ENCODE measurements at regions not wholly inside any gene's neighbourhood (a gene's known extent, or its start where the extent isn't known, plus 50 kb on each side); places are given as distances from the start of the nearest gene placed in this dataset.

- H3K4me1 Mint-ChIP-seq: no peaks in the 10 kb centered on the region
- CTCF ChIA-PET (ENCODE audit: partially characterized antibody): no interaction called here
- H3K9me3 Mint-ChIP-seq: peaks cover 0 to 9% (median under 1%) of the 10 kb centered on the region in 8 donors
- H3K27ac Mint-ChIP-seq: no peak overlapping the region
- H3K36me3 ChIP-seq (ENCODE audit: insufficient read depth, low read length): no peaks in the 10 kb centered on the region
- no peak overlapping the region for H3K4me3 ChIP-seq (ENCODE audit: low read length in 2 of 2)
- intact Hi-C loops (cut with micrococcal nuclease): no loop called here
- no peak overlapping the region for H3K4me3 Mint-ChIP-seq
- POLR2A ChIA-PET (ENCODE audit: partially characterized antibody): no interaction called here
- H3K9me3 ChIP-seq (ENCODE audit: control insufficient read depth in 1 of 2, low read length in 2 of 2): no peaks in the 10 kb centered on the region
- no peaks in the 10 kb centered on the region for H3K4me1 ChIP-seq (ENCODE audit: insufficient read depth, low read length)
- no peak for DNase-seq
- peaks cover 0 to 2% of the 10 kb centered on the region in 2 donors for H3K27me3 Mint-ChIP-seq
- H3K27me3 ChIP-seq (ENCODE audit: insufficient read depth, low read length): no peaks in the 10 kb centered on the region
- no peaks in the 10 kb centered on the region for H3K36me3 Mint-ChIP-seq
- H3K27ac ChIP-seq (ENCODE audit: low read depth, low read length): no peak overlapping the region
Measured at GRCh38 chr12:30144777-30145683, 361.3 kb upstream of the TMTC1 start.

- Mint-ChIP-seq H3K27me3 (no peaks in the 10 kb centered on the region), H3K36me3 (no peaks in the 10 kb centered on the region), H3K9me3 (peaks cover 0 to 4% (median under 1%) of the 10 kb centered on the region in 8 donors), H3K4me3 (no peak overlapping the region), H3K4me1 (no peaks in the 10 kb centered on the region), H3K27ac (no peak overlapping the region)
- H3K4me1 ChIP-seq (ENCODE audit: insufficient read depth, low read length): no peaks in the 10 kb centered on the region
- no peaks in the 10 kb centered on the region for H3K36me3 ChIP-seq (ENCODE audit: insufficient read depth, low read length)
- DNase-seq: no peak
- ChIA-PET POLR2A (ENCODE audit: partially characterized antibody) (no interaction called here), CTCF (ENCODE audit: partially characterized antibody) (no interaction called here)
- H3K27me3 ChIP-seq (ENCODE audit: insufficient read depth, low read length): no peaks in the 10 kb centered on the region
- H3K4me3 ChIP-seq (ENCODE audit: low read length in 2 of 2): no peak overlapping the region
- intact Hi-C loops (cut with micrococcal nuclease): no loop called here
- H3K27ac ChIP-seq (ENCODE audit: low read depth, low read length): no peak overlapping the region
- H3K9me3 ChIP-seq (ENCODE audit: control insufficient read depth in 1 of 2, low read length in 2 of 2): no peaks in the 10 kb centered on the region
Measured at GRCh38 chr12:30142301-30142700, 358.6 kb upstream of the TMTC1 start.

- Mint-ChIP-seq H3K4me1 (no peaks in the 10 kb centered on the region), H3K4me3 (no peak overlapping the region), H3K27me3 (no peaks in the 10 kb centered on the region), H3K9me3 (peaks cover 0 to 4% (median under 1%) of the 10 kb centered on the region in 8 donors), H3K36me3 (no peaks in the 10 kb centered on the region), H3K27ac (no peak overlapping the region)
- intact Hi-C loops (cut with micrococcal nuclease): no loop called here
- ChIA-PET CTCF (ENCODE audit: partially characterized antibody) (no interaction called here), POLR2A (ENCODE audit: partially characterized antibody) (no interaction called here)
- H3K9me3 ChIP-seq (ENCODE audit: control insufficient read depth in 1 of 2, low read length in 2 of 2): no peaks in the 10 kb centered on the region
- no peak overlapping the region for H3K27ac ChIP-seq (ENCODE audit: low read depth, low read length)
- H3K4me3 ChIP-seq (ENCODE audit: low read length in 2 of 2): no peak overlapping the region
- no peak for DNase-seq
- no peaks in the 10 kb centered on the region for H3K27me3 ChIP-seq (ENCODE audit: insufficient read depth, low read length)
- H3K4me1 ChIP-seq (ENCODE audit: insufficient read depth, low read length): no peaks in the 10 kb centered on the region
- no peaks in the 10 kb centered on the region for H3K36me3 ChIP-seq (ENCODE audit: insufficient read depth, low read length)
Measured at GRCh38 chr12:30138483-30138882, 354.7 kb upstream of the TMTC1 start.

DNA sequence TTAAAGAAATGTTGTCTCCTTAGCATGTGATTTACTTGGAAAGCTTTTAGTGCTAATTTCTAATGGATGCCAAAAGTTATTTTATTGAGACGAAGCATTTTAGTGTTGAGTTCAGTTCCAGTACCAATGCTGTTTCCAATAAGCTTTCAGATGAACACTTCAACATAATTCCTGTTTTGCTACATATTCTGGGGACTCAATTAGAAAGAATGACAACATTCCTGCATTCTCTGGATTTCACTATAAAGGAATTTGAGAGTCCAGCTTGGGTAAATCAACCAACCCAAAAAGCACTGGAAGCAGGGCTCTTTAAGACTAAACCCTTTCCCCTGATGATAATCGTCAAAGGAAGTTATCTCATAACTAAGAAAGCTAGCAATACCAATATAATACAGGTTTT, 353.0 kb upstream of the TMTC1 start:
- DNase-seq: no peak
- Histone ChIP-seq H3K36me3 (ENCODE audit: insufficient read depth, low read length) (no peaks in the 10 kb centered on the region), H3K4me1 (ENCODE audit: insufficient read depth, low read length) (no peaks in the 10 kb centered on the region), H3K4me3 (ENCODE audit: low read length in 2 of 2) (no peak overlapping the region), H3K9me3 (ENCODE audit: control insufficient read depth in 1 of 2, low read length in 2 of 2) (no peaks in the 10 kb centered on the region), H3K27me3 (ENCODE audit: insufficient read depth, low read length) (no peaks in the 10 kb centered on the region), H3K27ac (ENCODE audit: low read depth, low read length) (no peak overlapping the region)
- peaks cover 0 to 11% (median 4%) of the 10 kb centered on the region in 8 donors for H3K9me3 Mint-ChIP-seq
- no peaks in the 10 kb centered on the region for H3K36me3 Mint-ChIP-seq
- ChIA-PET CTCF (ENCODE audit: partially characterized antibody) (no interaction called here), POLR2A (ENCODE audit: partially characterized antibody) (no interaction called here)
- intact Hi-C loops (cut with micrococcal nuclease): no loop called here
- no peak overlapping the region for H3K27ac Mint-ChIP-seq
- no peaks in the 10 kb centered on the region for H3K27me3 Mint-ChIP-seq
- H3K4me3 Mint-ChIP-seq: no peak overlapping the region
- H3K4me1 Mint-ChIP-seq: no peaks in the 10 kb centered on the region

GRCh38 chr12:30135776-30136175, 352.0 kb upstream of the TMTC1 start:
- H3K4me3 Mint-ChIP-seq: no peak overlapping the region
- Histone ChIP-seq H3K9me3 (ENCODE audit: control insufficient read depth in 1 of 2, low read length in 2 of 2) (no peaks in the 10 kb centered on the region), H3K27ac (ENCODE audit: low read depth, low read length) (no peak overlapping the region), H3K4me1 (ENCODE audit: insufficient read depth, low read length) (no peaks in the 10 kb centered on the region), H3K27me3 (ENCODE audit: insufficient read depth, low read length) (no peaks in the 10 kb centered on the region), H3K36me3 (ENCODE audit: insufficient read depth, low read length) (no peaks in the 10 kb centered on the region), H3K4me3 (ENCODE audit: low read length in 2 of 2) (no peak overlapping the region)
- DNase-seq: no peak
- CTCF ChIA-PET (ENCODE audit: partially characterized antibody): no interaction called here
- intact Hi-C loops (cut with micrococcal nuclease): no loop called here
- no peaks in the 10 kb centered on the region for H3K36me3 Mint-ChIP-seq
- no peaks in the 10 kb centered on the region for H3K27me3 Mint-ChIP-seq
- POLR2A ChIA-PET (ENCODE audit: partially characterized antibody): no interaction called here
- no peaks in the 10 kb centered on the region for H3K4me1 Mint-ChIP-seq
- H3K27ac Mint-ChIP-seq: no peak overlapping the region
- H3K9me3 Mint-ChIP-seq: peaks cover 0 to 11% (median 4%) of the 10 kb centered on the region in 8 donors

DNA sequence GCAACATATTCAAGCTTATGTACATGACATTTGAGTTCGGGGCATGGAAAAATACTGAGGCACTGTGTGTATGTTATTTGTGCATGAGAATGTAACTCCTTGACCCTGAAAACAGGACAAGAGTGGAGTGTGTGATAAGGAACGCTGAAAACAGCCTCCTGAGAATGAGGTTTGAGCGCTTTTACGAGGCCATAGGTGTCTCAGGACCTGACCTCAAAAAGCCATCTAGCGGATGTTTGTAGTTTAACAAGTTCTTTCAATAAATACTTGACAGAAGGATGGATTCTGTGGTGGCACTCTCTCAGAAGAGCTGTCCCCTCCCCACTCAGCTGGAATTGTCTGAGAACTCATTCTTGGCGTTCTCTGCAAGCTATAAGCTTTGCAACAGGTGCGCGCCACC, 350.5 kb upstream of the TMTC1 start:
- peaks cover 0 to 7% (median 4%) of the 10 kb centered on the region in 8 donors for H3K9me3 Mint-ChIP-seq
- H3K27me3 Mint-ChIP-seq: no peaks in the 10 kb centered on the region
- no peaks in the 10 kb centered on the region for H3K4me1 Mint-ChIP-seq
- Histone ChIP-seq H3K9me3 (ENCODE audit: control insufficient read depth in 1 of 2, low read length in 2 of 2) (no peaks in the 10 kb centered on the region), H3K27me3 (ENCODE audit: insufficient read depth, low read length) (no peaks in the 10 kb centered on the region), H3K27ac (ENCODE audit: low read depth, low read length) (no peak overlapping the region), H3K4me3 (ENCODE audit: low read length in 2 of 2) (no peak overlapping the region), H3K4me1 (ENCODE audit: insufficient read depth, low read length) (no peaks in the 10 kb centered on the region), H3K36me3 (ENCODE audit: insufficient read depth, low read length) (no peaks in the 10 kb centered on the region)
- POLR2A ChIA-PET (ENCODE audit: partially characterized antibody): no interaction called here
- no peaks in the 10 kb centered on the region for H3K36me3 Mint-ChIP-seq
- no peak overlapping the region for H3K27ac Mint-ChIP-seq
- H3K4me3 Mint-ChIP-seq: no peak overlapping the region
- CTCF ChIA-PET (ENCODE audit: partially characterized antibody): no interaction called here
- intact Hi-C loops (cut with micrococcal nuclease): no loop called here
- DNase-seq: no peak

- ChIA-PET POLR2A (ENCODE audit: partially characterized antibody) (no interaction called here), CTCF (ENCODE audit: partially characterized antibody) (no interaction called here)
- H3K4me3 ChIP-seq (ENCODE audit: low read length in 2 of 2): no peak overlapping the region
- no peak overlapping the region for H3K27ac ChIP-seq (ENCODE audit: low read depth, low read length)
- H3K9me3 Mint-ChIP-seq: peaks cover 0 to 4% (median 2%) of the 10 kb centered on the region in 8 donors
- no peaks in the 10 kb centered on the region for H3K9me3 ChIP-seq (ENCODE audit: control insufficient read depth in 1 of 2, low read length in 2 of 2)
- no peaks in the 10 kb centered on the region for H3K4me1 ChIP-seq (ENCODE audit: insufficient read depth, low read length)
- intact Hi-C loops (cut with micrococcal nuclease): no loop called here
- DNase-seq: no peak
- no peaks in the 10 kb centered on the region for H3K4me1 Mint-ChIP-seq
- H3K27me3 Mint-ChIP-seq: no peaks in the 10 kb centered on the region
- H3K4me3 Mint-ChIP-seq: no peak overlapping the region
- no peak overlapping the region for H3K27ac Mint-ChIP-seq
- no peaks in the 10 kb centered on the region for H3K36me3 Mint-ChIP-seq
- no peaks in the 10 kb centered on the region for H3K27me3 ChIP-seq (ENCODE audit: insufficient read depth, low read length)
- H3K36me3 ChIP-seq (ENCODE audit: insufficient read depth, low read length): no peaks in the 10 kb centered on the region
Measured at GRCh38 chr12:30126944-30127343, 343.2 kb upstream of the TMTC1 start.
